Activated CD4-positive, alpha-beta T cell treated with anti-CD3 and anti-CD28 coated beads for 24 hours (primary cell): ENCODE measurements at regions not wholly inside any gene's neighbourhood (a gene's known extent, or its start where the extent isn't known, plus 50 kb on each side); places are given as distances from the start of the nearest gene placed in this dataset.
"Not testable (repeated sequence)": the region's sequence is repeated elsewhere in the genome, so short reads cannot be mapped to it uniquely, and the experiment has no call there.

Source experiments
- DNase-seq, 2 donors: peaks; one replicate each; pipeline ENCODE4 v3.0.0-alpha.2; 2020; ENCODE audit warnings: low read depth in 2 of 2

GRCh38 chr13:80074811-80075210 lies 266.1 kb downstream of the SPRY2 start:
- DNase-seq = no peak

- DNase-seq = no peak
Measured at GRCh38 chr13:80074143-80074752, 266.7 kb downstream of the SPRY2 start.

DNA sequence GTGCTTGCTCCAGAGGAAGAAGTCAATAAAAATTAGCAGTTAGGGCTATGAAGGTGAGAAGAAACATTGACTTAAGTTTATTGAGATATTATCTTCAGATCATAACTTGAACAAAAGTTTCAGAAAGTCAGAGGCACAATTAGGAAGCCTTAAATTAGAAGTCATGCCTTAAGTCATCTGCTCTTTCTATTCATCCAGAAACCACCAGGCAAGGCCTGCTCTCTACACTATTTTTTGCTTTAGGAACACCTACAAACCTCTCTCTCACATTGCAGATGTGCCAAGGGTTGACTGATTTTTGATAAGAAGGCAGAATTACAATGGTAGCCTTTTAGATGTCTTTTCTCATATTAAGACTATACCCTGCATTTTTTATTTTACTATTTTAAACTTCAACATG lies 268.7 kb downstream of the SPRY2 start:
- DNase-seq = no peak

DNA sequence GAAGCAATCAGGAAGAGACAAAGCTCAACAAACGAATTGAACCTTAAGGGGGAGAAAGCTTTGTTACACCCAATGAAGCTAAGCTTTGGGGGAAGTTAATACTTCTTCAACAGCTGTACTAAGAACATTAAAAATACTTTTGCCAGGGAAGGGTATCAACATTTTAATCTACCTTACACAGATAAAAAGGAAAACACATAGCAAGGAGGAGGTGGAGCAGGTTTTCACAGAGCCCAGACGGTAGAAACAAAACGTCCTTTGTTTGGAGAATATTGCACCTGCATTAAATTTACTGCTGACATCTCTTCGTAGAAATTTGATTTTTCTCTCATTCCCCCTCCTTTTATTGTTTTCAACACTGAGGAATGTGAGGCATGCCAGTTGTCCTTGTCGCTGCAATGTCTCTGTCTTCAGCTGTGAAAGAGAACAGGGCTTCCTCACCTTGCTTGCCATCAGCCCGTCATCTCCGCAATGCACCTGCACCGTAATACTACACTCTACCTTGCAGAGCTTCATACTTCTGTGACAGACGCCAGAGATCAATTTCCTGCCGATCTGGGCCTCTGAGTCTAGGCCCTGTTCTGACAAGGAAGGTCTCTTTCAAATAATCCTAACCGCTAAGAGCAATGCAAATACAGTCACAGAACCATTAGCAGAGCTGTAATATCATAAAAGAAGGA lies 270.8 kb downstream of the SPRY2 start:
- no peak for DNase-seq

DNA sequence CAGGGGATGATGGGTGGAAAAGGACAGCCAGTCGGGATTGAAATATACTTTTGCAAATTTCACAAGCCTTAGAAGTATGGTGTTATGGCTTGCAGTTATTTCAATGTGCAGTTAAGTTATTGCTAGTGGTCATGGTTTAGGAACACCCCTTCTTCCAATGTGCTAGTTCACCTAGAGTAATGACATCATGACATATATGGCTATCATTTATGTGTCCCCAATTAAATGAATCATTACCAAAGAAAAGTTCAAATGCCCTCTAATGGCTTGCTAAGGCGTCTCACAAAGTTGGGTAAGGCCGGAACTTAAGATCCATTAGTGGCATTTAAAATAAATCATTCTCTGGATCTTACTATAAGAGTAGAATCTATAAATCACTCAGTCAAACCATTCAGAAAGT lies 271.6 kb downstream of the SPRY2 start:
- no peak for DNase-seq

DNA sequence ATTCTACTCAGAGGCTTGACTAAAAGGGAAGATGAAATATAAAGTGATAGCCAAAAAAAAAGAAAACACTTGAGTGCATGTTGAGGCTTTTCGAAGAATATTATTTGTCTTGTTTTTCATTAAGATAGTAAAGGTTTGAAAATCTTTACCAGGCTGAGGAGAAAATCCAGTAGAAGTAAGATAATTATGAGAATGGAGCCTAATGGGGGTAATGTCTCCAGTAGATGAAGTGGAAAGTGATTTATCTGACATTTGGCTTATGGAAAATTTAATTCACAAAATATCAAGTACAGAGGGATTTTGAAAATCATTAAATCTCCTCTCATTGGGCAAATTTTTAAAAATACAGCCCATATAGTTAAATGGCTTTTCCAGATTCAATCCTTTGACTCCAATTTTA lies 274.9 kb downstream of the SPRY2 start:
- no peak for DNase-seq

DNA sequence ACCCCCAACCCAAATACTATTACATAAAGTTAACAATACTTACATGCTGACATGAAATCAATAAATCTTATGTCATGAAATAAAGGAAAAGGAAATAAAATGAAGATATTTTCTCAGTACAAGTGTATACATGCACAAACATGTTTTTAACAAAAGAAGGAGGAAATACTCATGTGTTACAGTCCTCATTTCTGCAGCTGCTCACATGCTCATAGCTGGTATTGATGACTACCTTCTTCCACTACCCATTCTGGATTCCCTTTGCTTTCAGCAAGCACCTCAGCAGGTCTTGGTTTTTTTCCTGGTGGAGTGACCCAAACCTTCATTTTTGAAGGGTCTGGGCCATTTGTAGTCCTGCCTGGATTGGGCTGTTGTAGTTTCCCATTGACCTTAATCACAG lies 278.5 kb downstream of the SPRY2 start:
- not testable (repeated sequence) for DNase-seq

GRCh38 chr13:80059789-80060188 lies 281.1 kb downstream of the SPRY2 start:
- DNase-seq = no peak

DNA sequence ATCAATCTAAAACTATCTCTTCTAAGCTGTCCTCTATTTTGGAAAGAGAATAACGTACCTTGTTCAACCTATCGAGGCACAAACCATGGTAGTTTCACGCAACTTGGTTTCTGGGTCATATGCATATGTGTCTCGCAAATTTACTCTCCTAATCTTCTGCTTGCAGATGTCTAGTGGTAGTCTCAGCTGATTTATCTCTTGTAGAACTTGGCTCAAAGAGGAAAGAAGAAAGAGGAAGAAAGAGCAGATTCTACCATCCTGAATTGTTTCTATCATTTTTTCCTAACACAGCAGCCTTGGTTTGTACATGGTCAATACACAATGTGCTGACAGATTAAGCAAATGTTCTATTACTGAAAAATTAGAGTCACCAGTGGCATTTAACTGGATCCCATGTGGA lies 282.3 kb downstream of the SPRY2 start:
- no peak for DNase-seq

DNA sequence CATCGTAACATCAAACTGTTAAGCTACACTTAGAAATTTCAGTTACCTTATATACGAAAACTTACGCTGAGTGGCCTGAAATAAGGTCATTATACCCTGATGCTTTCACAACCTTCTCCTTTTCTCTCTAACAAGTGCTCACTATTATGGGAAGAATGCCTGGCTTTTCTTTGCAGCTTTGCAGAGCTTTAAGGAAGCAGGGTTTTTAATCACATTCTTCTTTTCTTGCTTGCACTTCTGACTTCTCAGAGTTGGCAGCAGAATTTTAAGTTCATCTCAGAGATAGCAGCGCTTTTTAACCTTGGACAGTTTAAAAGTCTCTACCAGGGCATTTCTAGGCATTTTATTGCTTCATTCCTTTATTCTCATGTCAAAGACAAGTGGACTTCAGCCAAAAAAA lies 285.1 kb downstream of the SPRY2 start:
- DNase-seq = no peak

DNA sequence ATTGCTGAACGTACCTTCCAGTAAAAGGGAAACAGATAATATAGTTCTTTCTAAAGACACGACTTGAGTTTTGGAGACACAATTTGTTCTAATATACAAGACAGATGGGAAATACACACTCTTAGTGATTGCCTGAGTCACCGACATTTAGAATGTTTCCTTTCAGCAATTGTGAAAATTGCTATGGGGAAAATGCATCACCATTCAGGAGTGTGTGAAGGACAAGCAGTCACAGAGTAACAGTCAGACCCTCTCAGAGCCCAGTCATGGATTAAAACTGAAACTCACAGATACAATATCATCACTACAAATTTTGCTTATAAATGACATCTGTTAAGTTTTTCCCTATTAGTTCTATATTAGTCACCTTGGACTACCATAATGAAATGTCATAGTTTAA lies 286.1 kb downstream of the SPRY2 start:
- DNase-seq = no peak

GRCh38 chr13:80052286-80052685 lies 288.6 kb downstream of the SPRY2 start:
- DNase-seq = no peak

DNA sequence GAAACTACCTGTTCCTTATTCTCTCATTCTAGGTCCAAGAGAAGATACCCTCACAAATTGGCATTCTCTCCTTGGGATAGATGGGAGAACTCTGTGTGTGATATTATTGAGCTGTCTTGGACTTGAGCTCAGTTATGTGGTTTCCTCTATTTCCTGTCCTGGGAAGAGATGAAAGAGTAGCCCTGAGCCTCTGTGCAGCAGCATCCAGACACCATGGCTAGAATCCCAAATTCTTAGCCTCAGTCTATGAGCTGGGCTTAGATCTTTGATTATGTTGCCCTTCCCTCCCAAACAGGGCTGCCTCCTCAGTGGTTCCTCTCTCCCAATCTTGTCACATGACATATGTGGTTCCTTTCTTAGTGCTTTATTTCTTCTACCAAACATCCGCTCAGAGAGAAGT lies 290.7 kb downstream of the SPRY2 start:
- DNase-seq = no peak

DNA sequence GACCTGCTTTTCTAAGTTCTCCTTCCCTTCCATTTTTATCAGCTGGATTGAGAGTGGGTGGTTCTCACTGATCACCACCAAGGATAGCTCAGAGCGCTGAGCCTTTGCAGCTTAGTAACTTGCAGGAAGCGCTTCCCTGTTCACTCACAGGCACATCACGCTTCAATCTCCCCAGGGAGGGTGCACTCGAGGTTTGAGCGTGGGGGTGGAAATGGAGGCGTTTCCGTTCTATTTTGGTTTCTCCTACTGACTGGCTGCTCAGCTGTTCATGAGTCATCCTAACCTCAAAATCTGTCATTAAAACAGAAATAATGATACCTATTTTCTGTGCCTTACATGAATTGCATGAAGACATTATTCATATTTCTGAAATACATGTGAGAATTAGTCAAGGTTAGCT lies 292.1 kb downstream of the SPRY2 start:
- peak; percentile 30 to 39 for DNase-seq

- no peak for DNase-seq
Measured at GRCh38 chr13:80048030-80048429, 292.9 kb downstream of the SPRY2 start.

DNA sequence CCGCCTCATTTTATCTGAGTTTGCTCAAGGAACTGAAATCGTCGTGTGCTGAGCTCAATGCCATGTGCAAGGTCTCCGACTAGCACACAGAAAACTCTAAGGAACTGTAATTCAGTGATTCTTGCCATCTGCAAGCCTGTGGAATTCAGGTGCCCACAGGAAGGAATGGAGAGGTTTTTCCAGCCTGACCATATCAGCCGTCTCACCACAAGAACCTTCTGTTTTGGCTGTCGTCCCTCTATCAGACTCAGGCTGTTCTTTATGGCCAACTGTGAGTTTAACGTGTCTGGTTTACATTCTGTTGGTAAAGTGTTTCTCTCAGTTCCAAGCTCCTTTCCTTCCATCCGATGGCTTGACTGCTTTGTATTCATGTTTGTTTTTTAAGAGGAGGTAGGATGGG lies 293.5 kb downstream of the SPRY2 start:
- no peak for DNase-seq

GRCh38 chr13:80040981-80041317 lies 300.0 kb downstream of the SPRY2 start:
- no peak for DNase-seq

DNA sequence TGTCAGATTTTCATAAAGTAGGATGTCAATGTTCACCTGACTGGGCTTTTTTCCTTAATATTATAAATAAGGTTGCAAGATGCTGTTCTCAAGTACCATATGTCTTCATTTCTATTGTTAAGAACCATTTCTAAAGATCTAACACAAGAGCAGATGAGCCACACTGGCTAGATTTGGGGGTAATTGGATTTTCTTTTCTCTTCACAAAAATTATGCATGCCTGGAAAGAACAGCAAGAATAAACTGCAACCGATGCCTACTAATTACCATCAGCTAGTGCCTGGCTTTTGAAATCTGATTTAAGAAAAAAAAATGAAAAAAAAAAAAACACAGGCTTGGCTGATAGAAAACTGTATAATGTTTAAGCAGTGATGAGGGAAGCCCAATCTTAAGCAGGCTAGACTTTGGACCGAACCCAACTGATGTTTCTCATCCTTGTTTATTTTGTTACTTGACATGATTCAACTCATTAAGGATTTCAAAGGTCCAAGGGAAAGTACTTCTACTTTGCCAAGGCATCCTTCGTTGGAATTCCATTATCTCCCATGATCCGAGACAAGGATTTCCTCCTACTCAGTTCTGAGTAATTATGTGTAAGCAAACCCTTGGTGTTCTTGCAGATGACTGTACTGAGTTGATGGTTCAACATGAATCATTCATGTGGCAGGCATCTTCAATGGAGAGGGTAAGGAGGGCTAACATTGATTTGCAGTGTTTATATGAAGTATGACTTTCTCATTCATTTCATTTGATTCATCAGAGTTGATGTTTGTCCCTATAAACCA lies 300.5 kb downstream of the SPRY2 start:
- DNase-seq = no peak

DNA sequence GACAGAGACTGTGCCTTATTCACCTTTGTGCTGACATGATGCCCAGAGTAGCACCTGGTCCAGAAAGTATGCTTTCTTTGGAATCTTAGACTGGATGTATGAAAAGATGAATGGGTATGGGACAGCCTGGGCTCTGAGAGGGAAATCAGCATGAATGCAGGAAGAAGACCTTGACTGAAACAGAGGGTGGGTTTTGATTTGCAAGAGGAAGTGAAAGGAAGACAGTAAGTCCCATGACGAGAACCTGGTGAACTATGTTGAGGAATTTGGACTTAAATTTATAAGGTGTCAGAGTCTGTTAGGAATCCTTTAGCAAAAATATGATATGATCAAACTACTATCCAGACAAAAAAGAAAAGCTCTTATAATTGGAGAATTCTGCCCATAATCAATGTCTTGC lies 301.9 kb downstream of the SPRY2 start:
- DNase-seq = no peak

DNA sequence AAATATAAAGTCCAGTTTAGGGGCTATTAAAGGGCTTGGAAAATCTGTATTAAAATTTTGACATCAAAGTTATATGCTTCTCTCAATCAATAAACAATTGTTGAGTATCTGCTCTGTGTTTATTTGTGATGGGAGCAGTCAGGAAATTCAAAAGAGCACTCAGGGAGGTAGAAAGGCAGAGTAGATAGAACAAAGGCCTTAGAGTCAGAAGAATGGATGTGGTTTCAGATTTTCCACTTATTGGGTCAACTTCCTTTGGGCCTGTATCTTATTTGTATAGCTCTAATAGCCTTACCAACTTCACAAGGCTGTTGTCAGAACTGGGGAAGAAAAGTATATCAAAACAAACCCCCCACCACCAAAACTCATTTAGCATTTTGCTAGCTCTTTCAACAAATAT lies 302.6 kb downstream of the SPRY2 start:
- DNase-seq = no peak

DNA sequence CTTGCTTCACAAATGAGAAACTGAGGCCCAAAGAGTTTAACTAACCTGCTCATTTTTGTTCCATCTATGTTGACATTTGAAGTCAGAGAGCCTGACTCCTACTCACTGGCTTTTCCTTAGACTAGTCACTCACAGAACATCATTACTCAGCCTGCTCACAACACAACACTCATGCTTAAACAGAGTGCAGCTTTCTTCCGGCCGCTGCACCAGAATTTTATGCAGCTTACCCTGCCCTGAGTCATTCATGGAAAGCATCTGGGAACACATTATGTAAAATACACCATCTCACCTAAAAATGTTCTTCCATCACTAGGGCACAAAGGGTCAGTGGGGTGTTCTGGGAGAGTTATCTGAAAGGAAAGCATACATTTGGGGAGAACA lies 303.4 kb downstream of the SPRY2 start:
- no peak for DNase-seq

- no peak for DNase-seq
Measured at GRCh38 chr13:80036845-80037504, 304.0 kb downstream of the SPRY2 start.

DNA sequence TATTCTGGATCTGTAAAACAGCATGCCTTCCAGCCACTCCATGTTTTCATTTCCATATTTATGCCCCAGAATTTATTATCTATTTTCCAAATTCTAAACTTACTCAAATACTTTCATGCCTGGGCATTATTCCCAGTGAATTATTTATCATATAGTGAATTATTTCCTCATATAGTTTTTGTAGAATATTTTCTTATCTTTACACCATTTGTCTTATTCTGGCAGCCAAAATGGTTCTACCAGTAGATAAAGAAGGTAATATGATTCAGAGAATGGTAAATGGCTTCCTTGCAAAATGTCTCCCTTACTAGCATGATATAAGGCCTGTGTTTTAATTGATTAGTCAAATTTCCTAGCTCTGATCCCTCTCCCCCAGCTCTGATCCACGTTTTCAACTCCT lies 305.8 kb downstream of the SPRY2 start:
- DNase-seq = no peak
